CD4-positive, alpha-beta memory T cell (primary cell): ENCODE measurements at regions not wholly inside any gene's neighbourhood (a gene's known extent, or its start where the extent isn't known, plus 50 kb on each side); places are given as distances from the start of the nearest gene placed in this dataset.

Experiments
- CTCF ChIA-PET: fragments of 350-600 bp; sonication (Branson Sonifier 250); formaldehyde crosslinking; loops from one replicate; lab custom pipeline; 2021; ENCODE audit warnings: inconsistent platforms; ENCODE audit not compliant: partially characterized antibody; lab: Charles Lee
- POLR2A ChIA-PET: fragments of 350-600 bp; sonication (Branson Sonifier 250); formaldehyde crosslinking; loops from one replicate; lab custom pipeline; 2021; ENCODE audit not compliant: partially characterized antibody; lab: Charles Lee
- DNase-seq, 5 donors: peaks; one replicate each; pipeline versions ENCODE4 v3.0.0 to v3.0.0-alpha.2; 2020 to 2022; ENCODE audit warnings: mixed read lengths in 1 of 5
- H3K27ac ChIP-seq: one replicate; pipeline ENCODE4 v1.7.0; 2013; ENCODE audit warnings: low read depth, low read length
- H3K27me3 ChIP-seq: 2 replicates; pipeline ENCODE4 v1.7.0; 2013; ENCODE audit warnings: mild to moderate bottlenecking, low read length, moderate library complexity; ENCODE audit not compliant: insufficient read depth
- H3K36me3 ChIP-seq: 2 replicates; pipeline ENCODE4 v1.7.0; 2013; ENCODE audit warnings: mild to moderate bottlenecking, low read length, moderate library complexity; ENCODE audit not compliant: insufficient read depth
- H3K4me1 ChIP-seq: 2 replicates; pipeline ENCODE4 v1.7.0; 2013; ENCODE audit warnings: mild to moderate bottlenecking, low read length, moderate library complexity; ENCODE audit not compliant: insufficient read depth
- H3K4me3 ChIP-seq, 2 donors: one replicate each; pipeline ENCODE4 v1.7.0; 2013; ENCODE audit warnings: low read length in 2 of 2, mild to moderate bottlenecking in 1 of 2
- H3K9me3 ChIP-seq, 2 donors: one replicate each; pipeline ENCODE4 v1.7.0; 2013; ENCODE audit warnings: low read length in 2 of 2, control low read depth in 1 of 2; ENCODE audit not compliant: control insufficient read depth in 1 of 2
- H3K27ac Mint-ChIP-seq, 7 donors: one replicate each; pipeline ENCODE4 v1.8.0; 2020 to 2021; ENCODE audit warnings: mixed read lengths in 7 of 7, mild to moderate bottlenecking in 6 of 7, inconsistent platforms in 3 of 7, moderate library complexity in 3 of 7
- H3K27me3 Mint-ChIP-seq, 2 donors: one replicate each; pipeline ENCODE4 v1.8.0; 2020 to 2021; ENCODE audit warnings: mixed read lengths in 2 of 2
- H3K36me3 Mint-ChIP-seq, 2 donors: one replicate each; pipeline ENCODE4 v1.8.0; 2020 to 2021; ENCODE audit warnings: mixed read lengths in 2 of 2, inconsistent platforms in 1 of 2, mild to moderate bottlenecking in 1 of 2
- H3K4me1 Mint-ChIP-seq, 4 donors: one replicate each; pipeline ENCODE4 v1.8.0; 2020 to 2021; ENCODE audit warnings: mixed read lengths in 4 of 4, mild to moderate bottlenecking in 1 of 4
- H3K4me3 Mint-ChIP-seq, 8 donors: one replicate each; pipeline ENCODE4 v1.8.0; 2020 to 2021; ENCODE audit warnings: mixed read lengths in 8 of 8, mild to moderate bottlenecking in 7 of 8, moderate library complexity in 6 of 8, inconsistent platforms in 3 of 8
- H3K9me3 Mint-ChIP-seq, 8 donors: one replicate each; pipeline ENCODE4 v1.8.0; 2020 to 2021; ENCODE audit warnings: mixed read lengths in 8 of 8, mild to moderate bottlenecking in 5 of 8, inconsistent platforms in 3 of 8, moderate library complexity in 1 of 8
- intact Hi-C: fragments of 100-400 bp; cut with micrococcal nuclease; formaldehyde crosslinking; loops from one replicate; pipeline ENCODE4 v1.15.1; 2023

DNA sequence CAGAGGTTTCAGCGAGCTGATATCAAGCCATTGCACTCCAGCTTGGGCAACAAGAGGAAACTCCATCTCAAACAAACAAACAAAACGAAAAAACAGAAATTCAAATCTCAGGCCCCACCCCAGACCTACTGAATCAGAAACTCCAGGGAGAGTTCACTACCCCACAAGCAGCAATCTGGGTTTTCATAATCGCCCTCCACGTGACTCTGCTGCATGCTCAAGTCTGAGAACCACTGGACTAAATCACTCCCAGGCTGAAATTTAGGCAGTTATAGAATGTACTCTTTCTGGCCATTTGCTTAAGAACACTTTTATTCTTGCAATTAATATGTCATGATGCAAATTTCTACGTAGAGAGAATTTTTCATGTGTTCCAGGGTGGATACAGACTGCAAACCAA is 287.3 kb downstream of the USP46 start:
- H3K4me3 Mint-ChIP-seq, result no peak overlapping the region
- no peaks in the 10 kb centered on the region for H3K27me3 Mint-ChIP-seq
- H3K4me3 ChIP-seq, result no peak overlapping the region
- POLR2A ChIA-PET, result no interaction called here
- CTCF ChIA-PET, result no interaction called here
- no peak for DNase-seq
- peaks cover 0 to 2% (median 0%) of the 10 kb centered on the region in 8 donors for H3K9me3 Mint-ChIP-seq
- no peaks in the 10 kb centered on the region for H3K4me1 Mint-ChIP-seq
- no peaks in the 10 kb centered on the region for H3K27me3 ChIP-seq
- H3K36me3 ChIP-seq, result no peaks in the 10 kb centered on the region
- no peaks in the 10 kb centered on the region for H3K4me1 ChIP-seq
- no peak overlapping the region for H3K27ac ChIP-seq
- H3K27ac Mint-ChIP-seq, result no peak overlapping the region
- no peaks in the 10 kb centered on the region for H3K9me3 ChIP-seq
- no peaks in the 10 kb centered on the region for H3K36me3 Mint-ChIP-seq
- intact Hi-C loops, result loop anchor here (5.0 kb wide), 1 partner anchor 825 kb away; no protein-coding TSS in a partner anchor

DNA sequence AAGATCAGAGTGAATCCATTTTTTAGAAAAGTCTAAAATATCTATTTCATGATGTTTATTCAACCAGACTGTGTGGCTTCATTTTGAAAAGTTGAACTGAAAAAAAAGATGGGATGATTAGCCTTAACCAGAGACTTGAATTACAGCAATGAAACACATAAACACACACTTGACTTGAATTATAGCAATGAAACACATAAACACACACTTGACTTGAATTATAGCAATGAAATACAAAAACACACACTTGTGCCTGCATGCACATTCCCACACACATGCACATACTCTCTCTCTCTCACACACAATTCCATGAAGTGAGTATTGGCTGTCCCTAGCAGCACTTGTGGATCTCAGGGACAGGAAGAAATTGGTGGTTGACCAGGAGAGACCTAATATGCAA is 286.8 kb downstream of the USP46 start:
- Mint-ChIP-seq H3K4me3 (no peak overlapping the region), H3K9me3 (peaks cover 0 to 2% (median 0%) of the 10 kb centered on the region in 8 donors), H3K27ac (no peak overlapping the region), H3K36me3 (no peaks in the 10 kb centered on the region), H3K4me1 (no peaks in the 10 kb centered on the region), H3K27me3 (peaks cover 0 to 3% of the 10 kb centered on the region in 2 donors)
- CTCF ChIA-PET, result no interaction called here
- no peaks in the 10 kb centered on the region for H3K9me3 ChIP-seq
- DNase-seq, result no peak
- no peaks in the 10 kb centered on the region for H3K36me3 ChIP-seq
- H3K27me3 ChIP-seq, result no peaks in the 10 kb centered on the region
- no peak overlapping the region for H3K27ac ChIP-seq
- POLR2A ChIA-PET, result no interaction called here
- intact Hi-C loops, result loop anchor here (5.0 kb wide), 1 partner anchor 825 kb away; no protein-coding TSS in a partner anchor
- no peaks in the 10 kb centered on the region for H3K4me1 ChIP-seq
- no peak overlapping the region for H3K4me3 ChIP-seq

DNA sequence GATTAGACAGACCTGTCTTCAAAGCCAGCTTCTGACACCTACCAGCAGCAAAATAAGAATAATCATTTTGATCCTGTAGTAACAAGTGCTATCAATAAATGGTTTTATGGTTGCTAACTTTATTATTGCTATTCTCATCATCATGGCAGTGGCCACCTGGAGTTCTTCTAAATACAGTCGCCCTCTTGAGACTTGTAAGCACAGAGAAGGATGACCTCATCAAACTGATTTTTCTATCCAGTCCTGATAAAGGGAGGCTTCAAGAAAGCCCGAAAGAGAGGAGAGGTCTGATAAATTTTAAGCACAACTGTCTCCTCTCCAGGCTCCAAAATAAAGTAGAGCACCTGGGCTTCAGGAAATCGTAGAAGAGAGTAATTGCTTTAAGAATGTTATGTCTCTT is 286.4 kb downstream of the USP46 start:
- intact Hi-C loops, result loop anchor here (5.0 kb wide), 1 partner anchor 825 kb away; no protein-coding TSS in a partner anchor
- H3K4me3 ChIP-seq, result no peak overlapping the region
- no peak overlapping the region for H3K4me3 Mint-ChIP-seq
- POLR2A ChIA-PET, result no interaction called here
- H3K9me3 Mint-ChIP-seq, result peaks cover 0 to 2% (median 0%) of the 10 kb centered on the region in 8 donors
- no peak for DNase-seq
- no peaks in the 10 kb centered on the region for H3K4me1 ChIP-seq
- CTCF ChIA-PET, result interaction anchor here (1.2 kb wide), 1 partner anchor 611 kb away, joined by 3 read pairs; no protein-coding TSS in a partner anchor
- H3K36me3 Mint-ChIP-seq, result no peaks in the 10 kb centered on the region
- no peaks in the 10 kb centered on the region for H3K27me3 ChIP-seq
- H3K27ac ChIP-seq, result no peak overlapping the region
- peaks cover 0 to 3% of the 10 kb centered on the region in 2 donors for H3K27me3 Mint-ChIP-seq
- H3K36me3 ChIP-seq, result no peaks in the 10 kb centered on the region
- H3K9me3 ChIP-seq, result no peaks in the 10 kb centered on the region
- H3K4me1 Mint-ChIP-seq, result no peaks in the 10 kb centered on the region
- no peak overlapping the region for H3K27ac Mint-ChIP-seq

DNA sequence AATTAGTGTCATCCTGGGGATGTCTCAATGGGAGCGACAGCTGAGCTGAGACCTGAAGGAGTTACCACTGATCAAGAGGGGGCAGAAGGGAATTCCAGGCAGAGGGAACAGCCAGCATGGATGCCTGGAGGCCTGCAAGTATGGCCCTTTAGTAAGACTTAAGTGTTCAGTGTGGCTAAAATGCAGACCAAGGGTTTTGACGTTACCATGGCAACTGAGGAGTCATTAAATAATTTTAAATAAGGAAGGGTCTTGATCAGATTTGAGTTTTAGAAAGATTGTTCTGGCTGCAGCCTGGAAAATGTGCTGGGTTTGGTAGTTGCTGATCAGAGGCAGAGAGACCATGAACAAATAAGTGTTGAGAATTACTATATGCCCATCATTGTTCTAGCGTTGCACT is 285.5 kb downstream of the USP46 start:
- intact Hi-C loops, result loop anchor here (5.0 kb wide), 1 partner anchor 824 kb away; no protein-coding TSS in a partner anchor
- POLR2A ChIA-PET, result no interaction called here
- no peak for DNase-seq
- no peak overlapping the region for H3K4me3 ChIP-seq
- H3K9me3 ChIP-seq, result no peaks in the 10 kb centered on the region
- H3K27me3 Mint-ChIP-seq, result peaks cover under 1 to 3% of the 10 kb centered on the region in 2 donors
- no peak overlapping the region for H3K27ac Mint-ChIP-seq
- no peak overlapping the region for H3K4me3 Mint-ChIP-seq
- no peak overlapping the region for H3K27ac ChIP-seq
- no peaks in the 10 kb centered on the region for H3K4me1 Mint-ChIP-seq
- H3K36me3 ChIP-seq, result no peaks in the 10 kb centered on the region
- no peaks in the 10 kb centered on the region for H3K36me3 Mint-ChIP-seq
- peaks cover 0 to 2% (median 0%) of the 10 kb centered on the region in 8 donors for H3K9me3 Mint-ChIP-seq
- no peaks in the 10 kb centered on the region for H3K27me3 ChIP-seq
- CTCF ChIA-PET, result interaction anchor here (1.2 to 1.6 kb wide), 2 partner anchors 24 to 610 kb away, joined by 3 to 4 read pairs; no protein-coding TSS in a partner anchor
- H3K4me1 ChIP-seq, result no peaks in the 10 kb centered on the region

DNA sequence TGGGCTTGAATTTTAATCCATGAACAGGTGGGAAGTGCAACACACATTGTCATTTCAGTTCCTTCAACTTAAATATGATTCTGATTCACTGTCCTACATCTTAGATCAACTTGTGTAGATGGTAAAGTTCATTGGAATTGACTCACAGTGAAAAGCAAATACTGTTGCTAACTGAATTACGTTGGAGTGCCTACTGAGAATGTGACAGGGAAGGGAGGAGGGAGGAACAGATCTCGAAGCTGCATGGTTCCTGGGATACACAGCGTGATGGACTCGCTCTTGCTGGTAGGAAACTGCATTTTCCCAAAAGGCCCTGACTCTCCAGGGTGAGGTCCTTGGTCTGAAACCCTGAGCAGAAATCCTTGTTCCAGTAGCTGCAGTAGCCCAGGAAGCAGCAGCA is 284.2 kb downstream of the USP46 start:
- no peaks in the 10 kb centered on the region for H3K36me3 Mint-ChIP-seq
- Histone ChIP-seq H3K9me3 (no peaks in the 10 kb centered on the region), H3K4me1 (no peaks in the 10 kb centered on the region), H3K27ac (no peak overlapping the region), H3K36me3 (no peaks in the 10 kb centered on the region), H3K27me3 (no peaks in the 10 kb centered on the region), H3K4me3 (no peak overlapping the region)
- POLR2A ChIA-PET, result no interaction called here
- no peak for DNase-seq
- CTCF ChIA-PET, result interaction anchor here (1.5 to 4.2 kb wide), 5 partner anchors 10 to 1859 kb away, joined by 3 to 23 read pairs (median 5); no protein-coding TSS in a partner anchor
- intact Hi-C loops, result loop anchor here (5.0 kb wide), 1 partner anchor 822 kb away; no protein-coding TSS in a partner anchor
- H3K27me3 Mint-ChIP-seq, result peaks cover 2 to 3% of the 10 kb centered on the region in 2 donors
- H3K27ac Mint-ChIP-seq, result no peak overlapping the region
- peaks cover 0 to 2% (median 0%) of the 10 kb centered on the region in 8 donors for H3K9me3 Mint-ChIP-seq
- no peak overlapping the region for H3K4me3 Mint-ChIP-seq
- no peaks in the 10 kb centered on the region for H3K4me1 Mint-ChIP-seq

DNA sequence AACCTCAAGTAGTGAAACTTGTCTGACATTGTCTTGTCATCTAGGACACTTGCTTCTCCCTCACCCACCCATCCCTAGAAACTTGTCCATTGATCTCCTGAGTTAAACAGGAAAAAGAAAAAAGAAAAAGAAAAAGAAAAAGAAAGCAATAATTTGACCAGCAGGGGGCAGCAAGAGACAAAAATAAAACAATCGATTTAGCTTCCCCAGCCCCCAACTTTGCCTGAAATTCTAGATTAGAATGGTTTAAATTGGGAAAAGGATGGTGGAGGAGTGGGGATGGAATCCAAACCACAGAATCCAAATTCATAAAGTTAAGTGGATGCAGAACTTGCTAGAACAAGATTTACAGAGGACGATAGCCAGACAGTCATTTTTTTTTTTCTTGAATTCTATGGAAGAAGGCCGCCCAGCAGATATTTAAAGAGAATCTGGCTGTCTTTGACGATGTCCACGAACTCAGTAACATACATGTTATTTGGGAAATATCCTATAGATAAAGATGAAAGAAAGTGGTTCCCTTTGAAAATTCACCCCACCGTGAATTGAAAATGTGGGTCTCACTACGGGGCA is 282.9 kb downstream of the USP46 start:
- no peaks in the 10 kb centered on the region for H3K36me3 Mint-ChIP-seq
- H3K27ac Mint-ChIP-seq, result no peak overlapping the region
- peaks cover 0 to 2% (median 0%) of the 10 kb centered on the region in 8 donors for H3K9me3 Mint-ChIP-seq
- ChIA-PET POLR2A (no interaction called here), CTCF (interaction anchor here (0.8 to 4.2 kb wide), 11 partner anchors 8 to 1858 kb away, joined by 3 to 23 read pairs (median 5); no protein-coding TSS in a partner anchor)
- Histone ChIP-seq H3K4me1 (no peaks in the 10 kb centered on the region), H3K4me3 (no peak overlapping the region), H3K27me3 (no peaks in the 10 kb centered on the region), H3K36me3 (no peaks in the 10 kb centered on the region), H3K27ac (no peak overlapping the region), H3K9me3 (no peaks in the 10 kb centered on the region)
- no peak overlapping the region for H3K4me3 Mint-ChIP-seq
- intact Hi-C loops, result no loop called here
- peak in 4 of 5 donors; percentile 12 to 27 (median 24) for DNase-seq
- no peaks in the 10 kb centered on the region for H3K4me1 Mint-ChIP-seq
- H3K27me3 Mint-ChIP-seq, result peaks cover 2 to 8% of the 10 kb centered on the region in 2 donors

DNA sequence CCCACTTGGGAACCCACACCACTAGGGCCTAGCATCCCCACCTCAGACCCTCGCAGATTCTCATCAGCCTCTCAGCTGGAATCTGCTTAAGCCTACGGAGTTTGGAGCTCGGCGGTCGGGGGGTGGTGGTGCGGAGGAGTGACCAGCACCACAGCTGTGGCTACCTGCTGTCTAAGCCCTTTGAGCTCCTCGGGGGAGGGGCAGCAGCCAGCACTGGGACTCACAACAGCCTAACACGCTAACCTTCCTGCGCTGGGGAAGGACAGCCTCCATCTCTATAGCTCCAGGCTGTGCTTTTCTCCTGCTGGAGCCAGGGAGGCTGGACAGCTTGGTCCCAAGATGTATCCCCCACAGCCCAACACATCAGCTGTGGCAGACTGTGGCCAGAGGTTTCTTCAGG is 281.5 kb downstream of the USP46 start:
- POLR2A ChIA-PET, result no interaction called here
- Mint-ChIP-seq H3K9me3 (peaks cover 0 to 2% (median 0%) of the 10 kb centered on the region in 8 donors), H3K36me3 (no peaks in the 10 kb centered on the region), H3K27ac (no peak overlapping the region), H3K4me3 (no peak overlapping the region), H3K4me1 (no peaks in the 10 kb centered on the region), H3K27me3 (peaks cover 2 to 8% of the 10 kb centered on the region in 2 donors)
- no peaks in the 10 kb centered on the region for H3K36me3 ChIP-seq
- no peak overlapping the region for H3K4me3 ChIP-seq
- no peak for DNase-seq
- H3K4me1 ChIP-seq, result no peaks in the 10 kb centered on the region
- intact Hi-C loops, result no loop called here
- no peaks in the 10 kb centered on the region for H3K9me3 ChIP-seq
- H3K27ac ChIP-seq, result no peak overlapping the region
- CTCF ChIA-PET, result interaction anchor here (0.8 to 4.2 kb wide), 3 partner anchors 9 to 608 kb away, joined by 3 to 23 read pairs (median 16); no protein-coding TSS in a partner anchor
- H3K27me3 ChIP-seq, result no peaks in the 10 kb centered on the region
